Stimulated activated CD8-positive, alpha-beta memory T cell treated with anti-CD3 and anti-CD28 coated beads, Interleukin-4, amount 100 ng/mL, for 4 hours (primary cell): ENCODE measurements at regions not wholly inside any gene's neighbourhood (a gene's known extent, or its start where the extent isn't known, plus 50 kb on each side); places are given as distances from the start of the nearest gene placed in this dataset.
A peak's percentile ranks its signal among the peaks of the same experiment; 100 is the strongest.

Experiments used
- DNase-seq, 2 donors: peaks; one replicate each; pipeline ENCODE4 v3.0.0-alpha.2; 2020; ENCODE audit warnings: low read depth in 2 of 2, low spot score in 1 of 2

DNA sequence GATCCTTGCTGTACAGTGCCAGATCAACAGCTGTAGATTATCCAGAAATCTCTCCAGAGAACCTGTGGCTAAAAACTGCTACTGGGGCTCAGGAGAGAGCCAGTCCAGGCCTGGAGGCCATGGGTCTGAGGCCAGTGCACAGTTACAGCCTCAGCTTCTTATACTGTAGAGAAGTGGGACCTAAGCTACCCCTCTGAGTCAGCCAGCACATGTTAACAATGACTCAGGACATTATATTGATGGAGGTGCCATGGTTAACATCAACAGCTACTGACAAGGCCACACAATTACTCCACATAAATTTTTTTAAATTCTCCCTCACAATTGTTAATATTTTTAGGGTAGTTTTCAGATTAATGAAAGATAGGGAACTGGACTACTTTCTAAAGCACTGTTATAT, 138.5 kb downstream of the RBM26 start:
- no peak for DNase-seq

DNA sequence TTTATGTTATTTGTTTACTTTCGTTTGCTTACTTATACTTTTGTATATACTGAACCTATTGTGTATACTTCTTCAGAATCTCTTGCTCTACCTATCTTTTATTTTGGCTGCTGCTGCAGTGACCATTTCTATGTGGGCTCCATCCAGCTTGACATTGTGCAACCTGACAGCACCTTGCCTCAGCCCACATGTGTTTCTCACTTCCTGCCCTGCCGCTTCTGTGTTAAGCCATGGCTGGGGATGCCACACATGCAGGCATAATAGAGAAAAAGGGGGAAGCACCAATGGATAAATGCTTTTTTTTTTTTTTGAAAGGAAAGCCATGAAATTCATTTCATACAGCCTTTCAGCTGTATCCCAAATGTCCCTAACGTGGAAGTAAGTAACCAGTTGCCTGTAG, 147.6 kb downstream of the RBM26 start:
- no peak for DNase-seq

DNA sequence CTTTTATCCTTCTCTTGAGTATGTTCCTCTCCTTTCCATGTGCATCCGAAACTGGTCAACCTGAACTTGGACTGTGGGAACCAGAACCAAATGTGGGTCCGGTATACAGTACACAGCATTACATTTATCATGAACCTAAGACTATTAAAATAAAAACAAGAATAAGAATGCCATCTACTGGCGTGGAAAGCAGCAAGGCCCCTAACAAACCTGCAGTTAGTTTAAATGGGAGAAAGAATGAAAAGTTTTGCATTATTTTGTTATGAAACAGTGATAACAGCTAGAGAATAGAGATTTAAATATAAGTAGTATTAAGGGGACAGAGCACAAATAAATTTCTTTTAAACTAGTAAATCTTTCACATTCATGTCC, 159.5 kb downstream of the RBM26 start:
- DNase-seq: no peak

DNA sequence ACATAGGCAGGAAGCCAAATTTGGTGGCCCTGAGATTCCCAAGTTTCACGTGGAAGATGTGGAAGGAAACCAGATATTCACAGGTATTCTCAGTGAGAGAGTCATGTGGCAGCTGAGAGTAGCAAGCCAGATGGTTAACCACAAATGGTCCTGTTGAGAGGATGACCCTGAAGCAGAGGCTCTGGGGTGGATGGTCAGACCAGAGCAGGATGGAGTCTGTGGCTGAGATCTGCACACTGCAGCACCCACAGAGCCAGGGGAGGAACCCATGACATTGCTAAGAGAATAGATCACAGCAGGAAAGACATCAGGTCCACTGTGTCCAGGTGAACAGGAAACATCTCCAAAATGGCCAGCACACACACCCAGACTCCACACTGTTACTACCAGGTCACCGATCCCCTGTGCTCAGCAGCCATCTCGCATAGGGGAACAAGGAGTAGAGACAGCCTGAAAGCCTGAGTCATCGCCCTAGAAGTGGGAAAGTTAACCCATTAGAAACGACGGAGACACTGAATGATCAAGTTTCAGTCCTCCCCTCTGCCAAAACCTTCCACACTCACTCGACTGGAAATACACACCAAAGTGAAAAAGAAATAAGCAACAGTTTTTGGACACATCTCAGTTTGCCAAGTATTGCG, 160.0 kb downstream of the RBM26 start:
- DNase-seq: no peak

DNA sequence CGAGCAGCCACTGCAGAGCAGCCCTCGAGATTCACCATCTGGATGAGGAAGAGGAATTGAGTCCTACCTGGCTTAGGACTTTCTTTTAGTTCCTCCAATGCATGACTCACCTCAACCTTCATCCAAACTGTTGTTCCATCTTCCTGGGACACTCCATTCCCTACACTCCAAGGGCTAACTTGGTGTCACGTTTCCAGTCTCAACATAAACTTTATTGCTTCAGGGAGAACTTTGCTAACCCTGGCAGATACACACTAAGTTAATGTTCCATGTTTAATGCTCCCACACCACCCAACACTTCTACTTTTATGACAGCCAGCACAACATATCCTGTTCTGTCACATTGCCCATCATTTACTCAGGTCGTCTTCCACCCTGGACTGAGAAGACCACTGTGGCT, 164.4 kb downstream of the RBM26 start:
- no peak for DNase-seq

DNA sequence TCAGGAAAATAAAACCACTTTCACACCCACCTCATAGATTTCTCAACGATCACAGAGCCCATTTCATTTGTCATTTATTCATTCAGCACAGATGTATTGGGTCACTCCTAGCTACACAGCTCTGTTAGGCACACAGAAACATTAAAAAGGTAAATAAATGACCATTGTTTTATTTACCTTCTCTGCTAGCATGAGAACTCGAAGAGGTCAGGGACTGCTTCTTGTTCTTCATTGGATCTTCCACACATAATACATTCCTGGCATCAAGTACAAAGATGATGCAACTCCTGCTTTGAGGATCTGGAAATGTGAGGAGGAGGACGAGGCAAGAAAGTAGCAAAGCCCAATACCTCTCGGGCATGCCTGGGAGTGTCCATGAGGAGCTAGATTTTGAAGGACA, 168.1 kb downstream of the RBM26 start:
- no peak for DNase-seq

DNA sequence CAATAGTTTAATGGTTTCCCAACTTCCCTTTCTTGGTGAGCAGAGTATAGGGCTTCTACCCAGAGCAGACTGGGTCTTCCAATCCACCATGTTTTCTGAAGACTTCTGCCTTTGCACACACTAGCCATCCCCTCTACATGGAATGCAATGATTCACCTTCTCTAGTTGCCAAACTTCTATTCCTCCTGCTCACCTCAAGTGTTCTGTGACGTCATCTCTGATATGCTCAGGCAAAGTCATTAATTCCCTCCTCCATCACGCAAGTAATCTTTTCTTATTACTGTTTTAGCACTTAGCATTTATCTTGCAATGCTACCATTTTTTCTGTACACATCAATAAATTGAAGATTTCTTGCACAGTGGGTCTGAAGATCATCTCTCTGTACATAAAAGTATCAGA, 174.2 kb downstream of the RBM26 start:
- DNase-seq: no peak

DNA sequence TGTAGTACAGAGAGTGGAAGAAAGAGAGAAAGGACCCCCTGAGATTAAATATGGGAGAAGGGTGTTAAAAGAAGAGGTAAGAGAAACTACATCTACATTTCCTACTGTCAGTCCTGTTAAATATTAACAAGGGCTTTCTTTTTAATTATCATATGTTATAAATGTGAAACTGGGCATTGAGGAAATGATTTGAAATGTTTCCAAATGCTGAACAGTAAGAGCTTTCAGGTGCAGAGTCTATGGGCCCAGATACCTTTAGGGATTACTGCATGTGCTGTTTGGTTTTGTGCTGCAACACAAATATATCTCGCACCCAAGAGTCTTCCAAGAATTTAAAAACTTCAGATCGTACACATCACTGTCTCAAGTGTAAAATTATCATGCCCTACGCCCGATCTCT, 176.3 kb downstream of the RBM26 start:
- no peak for DNase-seq

DNA sequence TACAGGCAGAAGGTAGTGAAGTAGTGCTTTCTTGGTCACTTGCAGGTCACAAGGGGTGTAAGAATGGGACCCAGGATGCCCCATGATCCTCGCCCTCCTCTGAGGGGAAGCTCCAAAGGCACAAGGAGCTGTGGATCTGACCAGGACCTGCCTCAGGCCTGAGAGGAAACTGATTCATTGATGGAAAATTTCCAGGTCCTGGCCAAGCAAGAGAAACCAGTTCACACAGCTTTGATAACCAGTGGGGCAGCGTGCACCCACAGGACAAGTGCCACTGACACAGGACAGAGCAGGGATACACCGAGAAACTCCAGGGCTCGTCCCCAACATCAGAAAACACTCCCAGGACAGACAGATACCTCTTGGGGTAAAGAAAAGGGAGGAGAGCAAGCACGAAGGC, 177.1 kb downstream of the RBM26 start:
- DNase-seq: no peak

DNA sequence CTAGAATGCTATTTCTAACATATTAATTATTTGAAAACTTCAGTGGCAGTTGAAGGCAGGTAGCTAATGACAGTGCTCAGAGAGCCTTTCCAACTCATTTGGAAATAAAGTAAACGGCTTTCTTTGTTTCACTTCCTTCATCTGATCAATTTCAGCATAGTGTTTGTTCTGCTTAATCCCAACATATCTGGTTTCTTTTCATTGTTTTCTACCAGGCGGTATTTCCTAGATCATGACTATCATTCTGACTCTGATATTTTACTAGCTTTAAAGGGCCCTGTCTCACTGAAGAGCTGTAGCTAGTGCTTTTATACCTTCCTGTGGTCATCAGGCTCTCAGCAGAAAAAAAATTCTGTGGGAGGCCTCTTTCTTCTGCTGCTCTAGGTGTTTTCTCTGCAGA, 178.6 kb downstream of the RBM26 start:
- no peak for DNase-seq

DNA sequence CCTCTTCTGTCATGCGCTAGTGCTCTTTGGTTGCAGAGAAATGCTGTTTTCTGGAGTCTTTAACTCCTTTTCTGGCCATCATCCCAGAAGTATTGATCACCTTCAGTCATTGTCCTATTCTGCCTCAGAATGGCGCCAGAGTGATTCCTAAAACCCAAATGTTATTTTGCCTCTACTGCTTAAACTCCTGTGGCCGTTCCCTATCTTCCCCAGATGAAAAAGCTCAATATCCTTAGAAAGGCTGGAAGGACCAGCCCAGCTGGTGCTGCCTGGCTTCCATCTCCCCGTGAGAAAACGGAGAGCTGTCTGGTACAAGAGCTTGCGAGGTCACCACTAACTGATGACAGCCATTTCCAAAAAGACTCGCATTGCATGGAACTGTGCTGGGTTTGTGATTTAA, 179.1 kb downstream of the RBM26 start:
- DNase-seq: no peak

DNA sequence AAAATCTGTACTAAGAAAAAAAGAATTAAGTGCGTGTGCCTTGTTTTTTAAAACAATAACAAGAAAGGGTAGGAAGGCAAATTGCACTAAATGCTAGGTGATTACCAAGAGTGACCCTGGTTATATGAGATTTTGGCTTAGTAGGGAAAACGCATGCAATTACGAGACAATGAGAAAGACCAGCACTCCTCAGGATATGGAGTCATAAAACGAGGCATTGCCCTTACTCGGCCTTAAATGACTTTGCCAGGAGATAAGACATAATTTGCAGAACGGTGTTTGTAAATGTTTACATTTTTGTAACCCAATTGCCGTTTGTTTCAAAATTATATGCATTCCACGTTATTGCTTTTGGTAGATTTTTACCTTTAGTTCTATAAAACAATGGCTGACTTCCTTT, 179.8 kb downstream of the RBM26 start:
- no peak for DNase-seq

DNA sequence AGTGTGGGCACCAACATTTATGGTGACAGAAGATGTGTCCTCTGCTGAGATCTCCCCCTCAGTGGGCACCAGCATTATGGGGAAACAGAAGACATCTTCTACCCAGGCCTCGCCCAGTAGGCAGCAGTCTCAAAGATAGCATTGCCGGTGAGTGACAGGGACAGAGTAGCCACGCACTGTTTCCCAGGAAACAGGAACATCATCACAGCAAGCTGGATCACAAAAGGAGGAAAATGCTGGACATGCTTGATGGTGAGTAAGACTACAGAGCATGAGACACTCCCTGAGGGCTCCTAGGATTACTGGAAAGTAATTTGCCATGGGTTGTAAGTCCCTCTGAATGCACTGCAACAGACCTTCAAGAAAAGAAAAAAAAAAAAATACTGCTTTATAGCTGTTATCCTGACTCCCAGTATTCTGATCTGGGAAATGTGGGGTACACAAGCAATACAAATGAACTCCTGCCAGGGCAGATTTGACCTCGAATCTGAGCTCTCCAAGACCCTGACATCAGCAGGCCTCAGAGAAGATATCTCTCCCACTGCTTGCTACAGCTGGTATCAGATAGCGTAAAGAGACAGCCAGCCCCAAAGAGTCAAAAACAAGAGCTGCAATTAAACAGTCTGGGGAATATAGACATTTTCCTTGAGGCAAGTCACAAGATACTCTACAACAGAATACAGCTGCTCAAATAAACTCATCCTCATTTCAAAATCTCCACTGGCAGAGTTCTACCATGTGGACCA, 180.4 kb downstream of the RBM26 start:
- no peak for DNase-seq

DNA sequence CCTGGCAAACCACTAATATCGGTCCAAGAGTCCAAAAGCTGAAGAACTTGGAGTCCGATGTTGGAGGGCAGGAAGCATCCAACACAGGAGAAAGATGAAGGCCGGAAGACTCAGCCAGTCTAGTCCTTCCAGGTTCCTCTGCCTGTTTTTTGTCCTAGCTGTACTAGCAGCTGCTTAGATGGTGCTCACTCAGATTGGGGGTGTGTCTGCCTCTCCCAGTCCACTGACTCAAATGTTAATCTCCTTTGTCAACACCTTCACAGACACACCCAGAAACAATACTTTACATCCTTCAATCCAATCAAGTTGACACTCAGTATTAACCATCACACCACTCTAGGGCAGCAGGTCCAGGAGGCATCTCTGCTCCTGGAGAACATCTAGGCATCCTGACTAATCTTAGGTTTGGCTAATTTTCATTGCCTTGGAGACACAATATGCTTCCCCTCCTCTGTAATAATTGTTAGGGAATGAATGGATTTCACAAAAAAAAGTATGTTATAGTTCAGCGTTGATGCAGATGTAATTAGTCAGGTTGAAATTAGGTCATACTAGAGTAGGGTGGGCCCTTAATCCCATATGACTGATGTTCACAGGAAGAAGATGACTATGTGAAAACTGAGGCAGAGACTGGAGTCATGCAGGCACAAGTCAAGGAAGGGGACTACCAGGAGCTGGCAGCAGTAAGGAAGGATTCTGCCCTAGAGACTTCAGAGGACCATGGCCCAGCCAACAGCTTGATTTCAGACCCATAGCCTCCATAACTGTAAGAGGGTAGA, 183.4 kb downstream of the RBM26 start:
- no peak for DNase-seq

DNA sequence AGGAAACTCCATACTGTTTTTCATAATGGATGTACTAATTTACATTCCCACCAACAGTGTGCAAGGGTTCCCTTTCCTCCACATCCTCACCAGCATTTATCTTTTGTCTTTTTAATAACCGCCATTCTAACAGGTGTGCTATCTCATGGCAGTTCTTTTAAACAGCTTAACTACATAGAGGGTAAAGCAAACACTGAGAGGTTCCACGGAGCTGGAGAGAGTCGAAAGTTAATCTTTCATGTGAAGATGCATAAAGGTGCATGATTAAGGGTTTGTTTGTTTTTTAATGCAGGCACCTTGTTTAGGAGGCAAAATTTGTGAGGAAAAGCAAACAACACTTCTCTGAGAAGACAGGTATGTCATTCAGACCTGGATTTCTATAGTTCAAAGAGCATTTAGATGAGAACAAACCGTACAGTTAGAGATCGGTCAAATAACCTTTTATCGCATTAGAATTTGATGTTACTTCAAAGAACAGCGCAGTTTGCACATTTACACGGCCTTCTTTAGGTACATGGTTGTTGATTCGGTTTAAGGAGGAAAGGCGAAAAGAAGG, 193.9 kb downstream of the RBM26 start:
- DNase-seq: no peak

DNA sequence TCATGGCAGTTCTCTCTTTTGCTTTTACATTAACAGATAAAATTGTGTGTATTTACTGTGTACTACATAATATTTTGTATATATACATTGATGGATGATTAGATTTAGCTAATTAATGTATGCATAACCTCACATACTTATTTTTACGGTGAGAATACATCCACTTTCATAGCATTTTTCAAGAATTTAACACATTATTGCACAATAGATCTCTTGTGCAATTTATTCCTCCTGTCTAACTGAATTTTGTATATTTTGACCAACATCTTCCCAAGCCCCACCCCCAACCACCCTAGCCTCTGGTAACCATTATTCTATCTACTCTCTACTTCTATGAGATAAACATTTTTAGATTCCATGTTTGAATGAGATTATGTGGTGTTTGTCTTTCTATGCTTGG, 194.7 kb downstream of the RBM26 start:
- DNase-seq: no peak

DNA sequence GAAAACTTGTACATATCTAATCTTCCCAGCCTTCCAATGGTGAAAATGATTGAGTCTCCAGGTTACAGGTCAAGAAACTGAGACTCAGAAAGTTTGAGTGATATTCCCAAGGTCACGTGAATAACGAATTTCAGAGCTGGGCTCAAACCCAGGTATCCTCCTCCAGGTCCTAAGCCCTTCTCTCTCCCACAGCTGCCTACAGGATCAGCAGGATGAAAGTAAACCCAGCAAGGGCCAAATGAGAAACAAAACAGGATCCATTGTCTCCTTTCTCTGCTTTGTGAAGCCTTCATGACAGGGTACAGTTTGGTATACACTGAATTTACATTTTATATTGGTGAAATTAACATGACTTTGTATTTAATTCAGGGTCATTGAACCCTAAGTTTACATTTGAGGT, 208.1 kb downstream of the RBM26 start:
- no peak for DNase-seq

DNA sequence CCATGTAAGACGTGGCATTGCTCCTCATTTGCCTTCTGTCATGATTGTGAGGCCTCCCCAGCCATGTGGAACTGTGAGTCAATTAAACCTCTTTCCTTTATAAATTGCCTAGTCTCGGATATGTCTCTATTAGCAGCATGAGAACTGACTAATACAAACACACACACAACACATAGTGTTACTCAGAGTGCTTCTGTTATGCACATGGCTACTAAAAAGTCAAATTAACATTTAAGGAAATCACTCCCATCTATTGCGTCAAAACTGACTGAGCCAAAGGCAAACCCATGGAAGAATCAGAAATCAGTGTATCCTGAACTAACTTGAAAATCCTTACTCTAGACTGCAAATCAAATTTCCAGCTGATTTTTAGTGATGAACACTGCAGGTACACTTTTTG, 209.2 kb downstream of the RBM26 start:
- DNase-seq: no peak

DNA sequence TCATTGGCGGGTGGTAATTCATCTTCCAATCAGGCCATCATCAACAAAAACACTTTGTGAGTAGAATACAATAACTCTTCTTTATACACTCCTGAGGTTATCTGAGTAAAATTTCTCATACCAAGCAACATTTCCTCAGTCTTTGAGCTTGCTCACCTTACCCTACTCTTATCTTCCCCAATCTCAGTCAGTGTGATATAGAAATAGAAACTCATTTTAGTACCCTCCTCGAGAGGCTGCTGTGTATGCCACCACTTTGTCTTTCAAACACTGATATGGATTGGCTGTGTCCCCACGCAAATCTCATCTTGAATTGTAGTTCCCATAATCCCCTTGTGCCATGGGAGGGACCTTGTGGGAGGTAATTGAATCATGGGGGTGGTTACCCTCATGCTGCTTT, 209.7 kb downstream of the RBM26 start:
- DNase-seq: no peak

DNA sequence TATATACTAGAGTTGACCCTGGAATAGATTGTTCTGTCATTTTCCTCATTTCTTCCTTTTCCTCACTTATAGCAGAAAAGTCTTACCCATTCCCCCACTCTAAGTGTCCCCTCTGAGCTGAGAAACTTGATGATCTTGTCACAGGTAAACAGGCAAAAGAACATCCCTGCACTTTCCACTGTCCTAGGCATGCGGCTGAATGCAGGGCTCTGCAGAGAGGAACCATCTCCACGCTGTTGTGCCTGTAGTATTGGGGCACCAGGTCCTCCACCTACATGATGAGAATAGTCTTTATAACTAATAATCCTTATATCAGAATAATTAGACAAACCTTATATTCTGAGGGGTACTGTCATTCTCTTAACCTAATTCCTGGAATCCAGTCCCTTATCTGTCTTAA, 211.3 kb downstream of the RBM26 start:
- no peak for DNase-seq

DNA sequence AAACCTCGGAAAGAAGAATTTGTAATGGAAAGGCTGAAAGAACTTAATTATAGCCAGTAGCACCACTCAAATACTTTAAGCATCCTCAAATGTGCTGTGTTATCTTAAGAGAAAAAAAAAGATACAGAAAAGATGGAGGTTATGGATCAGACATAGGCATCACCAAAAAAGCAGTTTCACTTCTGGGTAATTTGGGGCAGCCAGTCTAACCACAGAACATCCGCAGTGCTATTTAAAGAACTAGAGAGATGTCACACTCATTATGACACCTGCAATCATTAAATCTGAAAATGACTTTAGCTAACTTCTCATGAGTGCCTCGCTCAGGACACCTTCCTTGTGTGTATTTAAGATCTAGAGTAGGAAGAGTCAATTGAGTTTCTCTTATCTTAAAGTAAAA, 211.8 kb downstream of the RBM26 start:
- DNase-seq: peak in 1 of 2 donors; percentile 2

DNA sequence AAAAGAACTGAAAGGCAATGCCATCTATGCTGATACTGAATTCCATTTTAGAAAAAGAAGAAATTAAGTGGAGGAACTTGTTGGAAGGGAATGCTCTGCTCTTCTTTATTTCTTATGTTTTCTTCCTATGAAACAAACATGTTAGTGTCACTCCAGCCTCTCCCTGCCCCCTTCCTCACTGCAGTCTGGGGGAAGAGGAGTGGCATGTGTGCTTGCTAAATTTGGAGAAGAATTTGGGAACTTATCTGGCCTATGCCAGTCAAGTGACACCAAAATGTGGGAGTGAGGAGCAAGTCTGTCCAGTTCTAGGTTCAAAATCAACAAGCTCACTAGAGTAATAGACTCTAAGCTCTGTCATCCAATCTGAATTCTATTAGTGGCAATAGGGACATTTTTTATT, 214.6 kb downstream of the RBM26 start:
- no peak for DNase-seq
